Epithelial cell of prostate (primary cell): ENCODE measurements at regions not wholly inside any gene's neighbourhood (a gene's known extent, or its start where the extent isn't known, plus 50 kb on each side); places are given as distances from the start of the nearest gene placed in this dataset.

ENCODE experiments used
- DNase-seq: peaks from one replicate; pipeline ENCODE4 v3.0.0-alpha.2; 2011; ENCODE audit warnings: low read depth, low spot score
- H3K27ac ChIP-seq: fragments of 450-650 bp; 2 replicates; pipeline ENCODE4 v1.5.1; 2017; ENCODE audit warnings: mild to moderate bottlenecking

DNA sequence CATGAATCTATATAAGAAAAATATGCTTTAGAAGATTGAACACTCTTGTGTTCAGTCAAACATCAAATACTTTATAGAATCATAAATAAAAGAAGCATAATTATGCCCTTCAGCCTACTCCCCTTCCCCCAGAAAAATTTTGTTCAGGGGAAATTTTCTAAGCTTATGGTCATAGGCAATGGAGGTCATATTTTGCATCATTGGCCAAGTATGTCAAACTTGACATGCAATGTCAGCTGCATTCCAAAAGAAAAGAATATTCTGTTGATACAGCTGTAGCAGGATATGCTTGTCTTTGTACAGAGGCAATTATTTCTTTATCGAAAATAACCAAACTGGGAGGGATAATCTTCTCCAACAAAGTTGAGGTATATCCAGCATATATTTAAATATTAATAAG lies 328.2 kb downstream of the ZIC1 start:
- H3K27ac ChIP-seq, result no peak overlapping the region
- no peak for DNase-seq

DNA sequence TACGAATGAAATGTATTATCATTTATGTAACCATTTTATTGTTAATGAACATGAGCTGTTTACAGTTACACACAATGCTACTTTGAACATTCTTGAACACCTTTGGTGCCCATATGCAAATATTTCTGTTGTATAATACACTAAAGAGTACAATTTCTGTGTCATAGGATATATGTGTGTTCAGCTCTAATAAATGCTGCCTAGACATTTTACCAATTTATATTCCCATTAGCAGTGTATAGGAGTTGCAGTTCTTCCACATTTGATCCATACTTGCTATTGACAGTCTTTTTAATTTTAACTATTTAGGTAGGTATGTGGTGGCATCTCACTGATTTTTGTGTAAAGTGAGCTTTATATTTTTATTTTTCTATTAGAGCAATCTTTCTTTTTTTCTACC lies 331.8 kb downstream of the ZIC1 start:
- no peak overlapping the region for H3K27ac ChIP-seq
- DNase-seq, result no peak

DNA sequence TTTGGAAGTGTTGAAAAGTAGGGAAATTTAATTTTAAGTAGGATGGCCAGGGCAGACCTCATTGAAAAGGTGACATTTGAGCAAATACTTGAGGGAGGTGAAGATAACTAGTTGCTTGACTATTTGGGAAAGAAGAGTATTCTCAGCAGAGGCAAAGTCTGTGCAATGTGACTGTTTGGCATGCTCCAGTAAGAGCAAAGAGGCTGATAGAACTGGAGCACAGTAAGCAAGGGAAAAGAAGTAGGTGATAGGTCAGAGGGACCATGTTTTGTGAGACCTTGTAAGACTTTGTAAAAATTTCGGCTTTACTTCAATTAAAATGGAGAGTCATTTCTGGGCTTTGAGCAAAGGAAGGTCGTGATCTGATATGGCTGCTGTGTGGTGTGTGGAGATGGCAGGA lies 335.8 kb downstream of the ZIC1 start:
- no peak overlapping the region for H3K27ac ChIP-seq
- no peak for DNase-seq

DNA sequence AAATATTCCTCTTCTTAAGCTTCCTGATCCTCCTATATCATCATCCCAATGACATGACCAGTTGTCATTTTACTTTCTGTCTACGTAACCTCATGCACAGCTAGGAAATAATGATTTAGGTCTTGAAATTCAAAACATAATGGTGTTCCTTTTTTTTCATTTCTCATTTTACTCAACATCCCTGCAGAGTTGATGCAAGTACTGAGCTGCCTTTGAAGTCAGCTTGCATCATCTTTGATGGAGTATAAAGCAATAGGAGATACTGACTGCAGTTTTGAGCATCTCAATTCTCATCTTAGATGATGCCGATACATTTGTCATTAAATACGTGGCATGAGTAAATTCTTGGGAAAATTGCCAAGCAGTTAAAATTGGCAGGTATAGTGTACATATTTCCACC lies 346.1 kb downstream of the ZIC1 start:
- no peak overlapping the region for H3K27ac ChIP-seq
- no peak for DNase-seq

GRCh38 chr3:147756476-147756875 lies 347.3 kb downstream of the ZIC1 start:
- DNase-seq, result no peak
- no peak overlapping the region for H3K27ac ChIP-seq

GRCh38 chr3:147757866-147758265 lies 348.7 kb downstream of the ZIC1 start:
- no peak overlapping the region for H3K27ac ChIP-seq
- no peak for DNase-seq

- DNase-seq, result no peak
- no peak overlapping the region for H3K27ac ChIP-seq
Observed at GRCh38 chr3:147758771-147759170, 349.6 kb downstream of the ZIC1 start.

DNA sequence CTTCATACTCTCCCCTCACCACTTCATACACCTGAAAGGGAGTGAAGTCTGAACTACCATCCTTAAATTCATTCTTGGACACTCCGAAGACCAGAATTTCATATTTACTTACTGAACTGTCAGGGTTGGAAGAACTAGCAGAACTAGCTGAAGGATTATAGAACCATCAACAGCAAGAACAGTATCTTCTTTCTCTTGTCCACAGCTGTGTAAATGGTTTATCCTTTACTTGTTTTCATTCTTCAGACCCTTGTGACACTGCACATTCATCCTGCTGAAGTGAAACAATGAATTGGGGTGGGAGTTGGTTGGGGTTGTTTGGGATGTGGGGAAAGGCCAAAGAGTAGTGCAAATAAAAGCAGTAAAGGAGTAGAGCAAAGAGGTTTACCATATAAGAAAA lies 350.9 kb downstream of the ZIC1 start:
- DNase-seq, result no peak
- no peak overlapping the region for H3K27ac ChIP-seq

DNA sequence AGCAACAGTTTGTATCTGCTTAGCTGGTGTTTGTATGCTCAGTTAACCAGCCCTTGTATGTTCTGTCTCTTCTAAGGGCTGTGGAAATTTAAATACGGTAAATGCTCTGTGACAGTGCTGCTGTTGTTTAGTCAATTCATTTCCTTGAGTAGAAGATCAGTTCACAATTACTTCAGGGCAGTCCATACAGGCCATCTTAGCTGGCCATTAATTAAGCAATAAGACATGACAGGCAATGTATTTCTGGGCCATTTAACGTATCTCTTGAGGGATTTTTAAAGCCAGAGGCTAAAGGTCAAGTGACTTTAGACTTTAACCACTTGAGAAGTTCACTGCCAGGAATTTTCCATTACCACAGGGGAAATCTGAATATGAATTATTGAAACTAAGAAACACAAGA lies 351.8 kb downstream of the ZIC1 start:
- H3K27ac ChIP-seq, result no peak overlapping the region
- DNase-seq, result no peak

GRCh38 chr3:147773116-147773630 lies 364.0 kb downstream of the ZIC1 start:
- H3K27ac ChIP-seq, result no peak overlapping the region
- DNase-seq, result no peak

- H3K27ac ChIP-seq, result no peak overlapping the region
- no peak for DNase-seq
Observed at GRCh38 chr3:147775411-147775810, 366.2 kb downstream of the ZIC1 start.

DNA sequence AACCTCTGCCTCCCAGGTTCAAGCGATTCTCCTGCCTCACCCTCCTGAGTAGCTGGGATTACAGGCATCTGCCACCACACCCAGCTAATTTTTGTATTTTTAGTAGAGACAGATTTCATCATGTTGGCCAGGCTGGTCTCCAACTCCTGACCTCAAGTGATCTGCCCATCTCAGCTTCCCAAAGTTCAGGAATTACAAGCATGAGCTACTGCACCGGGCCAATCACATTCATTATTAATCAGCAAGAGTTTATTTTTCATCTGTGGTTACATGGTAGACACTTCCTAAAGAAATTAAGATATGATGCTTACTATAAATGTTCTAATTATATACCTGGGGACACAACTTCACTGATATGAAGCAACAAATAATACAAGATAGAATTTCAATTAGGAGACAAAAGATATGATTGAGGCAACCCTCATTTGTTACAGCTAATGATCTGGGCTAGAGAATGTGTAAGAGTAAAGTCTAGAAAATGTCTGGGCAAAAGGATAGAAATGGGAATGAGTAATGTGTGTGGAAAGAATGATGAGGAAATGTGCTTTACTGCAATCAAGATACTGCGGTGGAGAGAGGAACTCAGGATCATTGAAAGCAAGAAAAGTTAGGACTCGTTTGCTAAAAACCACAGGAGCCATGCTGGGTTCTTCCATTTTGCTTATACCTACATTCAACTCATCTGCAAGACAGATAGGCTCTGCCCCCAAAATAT lies 366.8 kb downstream of the ZIC1 start:
- no peak overlapping the region for H3K27ac ChIP-seq
- DNase-seq, result no peak

- no peak overlapping the region for H3K27ac ChIP-seq
- DNase-seq, result no peak
Observed at GRCh38 chr3:147793841-147794240, 384.7 kb downstream of the ZIC1 start.

GRCh38 chr3:147794596-147794995 lies 385.4 kb downstream of the ZIC1 start:
- H3K27ac ChIP-seq, result no peak overlapping the region
- DNase-seq, result no peak

- H3K27ac ChIP-seq, result no peak overlapping the region
- DNase-seq, result no peak
Observed at GRCh38 chr3:147795418-147795817, 386.3 kb downstream of the ZIC1 start.

- DNase-seq, result no peak
- no peak overlapping the region for H3K27ac ChIP-seq
Observed at GRCh38 chr3:147797095-147797494, 387.9 kb downstream of the ZIC1 start.

DNA sequence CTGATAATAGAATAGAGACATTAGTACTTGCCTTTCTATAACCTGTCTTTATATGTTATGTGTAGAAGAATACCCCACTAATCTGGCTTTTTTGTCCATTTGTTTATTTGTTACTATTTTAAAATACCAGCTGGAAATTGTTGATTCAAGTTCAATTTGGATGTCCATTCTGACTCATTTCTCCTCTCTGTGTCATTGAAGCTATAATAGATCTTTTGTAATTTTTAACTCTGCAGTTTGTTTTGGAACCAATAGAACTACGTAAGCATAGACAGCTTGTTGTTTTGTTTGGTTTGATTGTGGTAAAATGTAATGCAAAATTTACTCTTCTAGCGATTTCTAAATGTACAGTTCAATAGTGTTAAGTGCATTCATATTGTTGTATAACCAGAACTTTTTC lies 390.4 kb downstream of the ZIC1 start:
- DNase-seq, result no peak
- H3K27ac ChIP-seq, result no peak overlapping the region

GRCh38 chr3:147807776-147808175 lies 398.6 kb downstream of the ZIC1 start:
- H3K27ac ChIP-seq, result no peak overlapping the region
- no peak for DNase-seq

- no peak for DNase-seq
- H3K27ac ChIP-seq, result no peak overlapping the region
Observed at GRCh38 chr3:147809206-147809605, 400.0 kb downstream of the ZIC1 start.

- DNase-seq, result no peak
Observed at GRCh38 chr3:147812186-147812911, 403.2 kb downstream of the ZIC1 start.

DNA sequence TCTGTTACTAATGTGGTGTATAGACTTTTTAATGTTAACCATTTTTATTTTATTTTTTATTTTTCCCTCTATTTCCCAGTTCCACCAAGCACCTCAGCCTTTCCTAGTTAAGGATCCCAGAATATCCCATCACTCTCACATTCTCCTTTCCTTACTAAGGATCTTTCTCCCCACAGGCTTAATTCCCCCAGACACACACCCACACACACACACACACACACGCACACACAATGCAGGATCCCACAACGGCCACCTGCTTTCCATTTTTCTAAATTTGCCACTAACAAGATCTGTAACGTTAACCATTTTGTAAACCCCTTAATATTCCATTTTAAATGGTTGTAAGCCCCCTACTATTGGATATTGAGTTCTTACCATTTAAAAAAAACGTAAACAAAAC lies 404.1 kb downstream of the ZIC1 start:
- no peak for DNase-seq
- no peak overlapping the region for H3K27ac ChIP-seq

More at GRCh38 chr3:147812186-147812911, 403.2 kb downstream of the ZIC1 start:
- H3K27ac ChIP-seq, result no peak overlapping the region

DNA sequence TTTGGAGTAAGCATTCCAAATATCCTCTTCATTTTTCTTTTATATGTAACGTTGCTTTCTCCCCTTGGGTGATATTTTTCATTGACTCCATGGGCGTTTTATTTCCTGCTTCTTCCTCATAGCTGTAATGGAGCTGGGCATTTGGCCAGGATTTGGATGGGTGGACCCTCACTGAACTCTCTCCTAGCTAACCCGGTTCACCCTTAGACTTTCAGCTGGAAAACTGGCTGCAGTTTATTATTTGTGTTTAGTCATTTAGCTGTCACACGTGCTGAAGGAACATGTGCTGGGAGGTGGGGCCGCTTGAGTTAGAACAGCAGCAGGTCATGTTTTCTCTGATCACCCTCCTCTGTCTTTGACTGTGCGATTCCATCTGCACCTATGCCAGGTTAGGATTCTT lies 407.6 kb downstream of the ZIC1 start:
- H3K27ac ChIP-seq, result no peak overlapping the region
- DNase-seq, result no peak
